Dendritic cell treated with granulocyte-macrophage colony-stimulating factor and Interleukin-4, amounts not matched to agents 40 ng/mL and 50 ng/mL, for 4 days (primary cell): ENCODE measurements at regions not wholly inside any gene's neighbourhood (a gene's known extent, or its start where the extent isn't known, plus 50 kb on each side); places are given as distances from the start of the nearest gene placed in this dataset.

Experiments
- H3K27ac Mint-ChIP-seq: one replicate; pipeline ENCODE4 v1.8.0; 2022; ENCODE audit warnings: mild to moderate bottlenecking, mixed read lengths
- H3K27me3 Mint-ChIP-seq: one replicate; pipeline ENCODE4 v1.8.0; 2022; ENCODE audit warnings: mild to moderate bottlenecking, mixed read lengths
- H3K36me3 Mint-ChIP-seq: one replicate; pipeline ENCODE4 v1.8.0; 2022; ENCODE audit warnings: low read depth, mixed read lengths
- H3K4me1 Mint-ChIP-seq: one replicate; pipeline ENCODE4 v1.8.0; 2022; ENCODE audit warnings: low read depth, mixed read lengths
- H3K4me3 Mint-ChIP-seq: one replicate; pipeline ENCODE4 v1.8.0; 2022; ENCODE audit warnings: mild to moderate bottlenecking, moderate library complexity, mixed read lengths
- H3K9me3 Mint-ChIP-seq: one replicate; pipeline ENCODE4 v1.8.0; 2022; ENCODE audit warnings: mixed read lengths
- intact Hi-C: fragments of 100-400 bp; cut with micrococcal nuclease; formaldehyde crosslinking; loops from one replicate; pipeline ENCODE4 v1.15.0; 2022

GRCh38 chr1:4207842-4208692 is 308.0 kb upstream of the C1orf174 start:
- Mint-ChIP-seq H3K9me3 (peaks cover 26% of the 10 kb centered on the region), H3K36me3 (no peaks in the 10 kb centered on the region), H3K4me3 (no peak overlapping the region), H3K27me3 (no peaks in the 10 kb centered on the region), H3K27ac (no peak overlapping the region), H3K4me1 (no peaks in the 10 kb centered on the region)
- intact Hi-C loops = no loop called here

GRCh38 chr1:4210043-4210442 is 310.0 kb upstream of the C1orf174 start:
- no peaks in the 10 kb centered on the region for H3K36me3 Mint-ChIP-seq
- no peaks in the 10 kb centered on the region for H3K4me1 Mint-ChIP-seq
- intact Hi-C loops = no loop called here
- H3K4me3 Mint-ChIP-seq = no peak overlapping the region
- H3K27me3 Mint-ChIP-seq = no peaks in the 10 kb centered on the region
- no peak overlapping the region for H3K27ac Mint-ChIP-seq
- peaks cover 8% of the 10 kb centered on the region for H3K9me3 Mint-ChIP-seq

GRCh38 chr1:4212796-4213195 is 312.7 kb upstream of the C1orf174 start:
- no peaks in the 10 kb centered on the region for H3K27me3 Mint-ChIP-seq
- no peaks in the 10 kb centered on the region for H3K9me3 Mint-ChIP-seq
- H3K27ac Mint-ChIP-seq = no peak overlapping the region
- no peaks in the 10 kb centered on the region for H3K4me1 Mint-ChIP-seq
- H3K4me3 Mint-ChIP-seq = no peak overlapping the region
- no peaks in the 10 kb centered on the region for H3K36me3 Mint-ChIP-seq
- intact Hi-C loops = no loop called here

- H3K4me1 Mint-ChIP-seq = no peaks in the 10 kb centered on the region
- H3K9me3 Mint-ChIP-seq = no peaks in the 10 kb centered on the region
- no peak overlapping the region for H3K4me3 Mint-ChIP-seq
- no peaks in the 10 kb centered on the region for H3K36me3 Mint-ChIP-seq
- no peaks in the 10 kb centered on the region for H3K27me3 Mint-ChIP-seq
- intact Hi-C loops = no loop called here
- no peak overlapping the region for H3K27ac Mint-ChIP-seq
Measured at GRCh38 chr1:4213366-4213973, 313.4 kb upstream of the C1orf174 start.

GRCh38 chr1:4214826-4215225 is 314.8 kb upstream of the C1orf174 start:
- Mint-ChIP-seq H3K9me3 (no peaks in the 10 kb centered on the region), H3K27me3 (no peaks in the 10 kb centered on the region), H3K27ac (no peak overlapping the region), H3K4me1 (no peaks in the 10 kb centered on the region), H3K36me3 (no peaks in the 10 kb centered on the region), H3K4me3 (no peak overlapping the region)
- intact Hi-C loops = no loop called here

GRCh38 chr1:4215391-4215790 is 315.3 kb upstream of the C1orf174 start:
- no peaks in the 10 kb centered on the region for H3K9me3 Mint-ChIP-seq
- no peak overlapping the region for H3K4me3 Mint-ChIP-seq
- no peaks in the 10 kb centered on the region for H3K36me3 Mint-ChIP-seq
- no peak overlapping the region for H3K27ac Mint-ChIP-seq
- no peaks in the 10 kb centered on the region for H3K4me1 Mint-ChIP-seq
- intact Hi-C loops = no loop called here
- no peaks in the 10 kb centered on the region for H3K27me3 Mint-ChIP-seq

GRCh38 chr1:4216231-4216630 is 316.2 kb upstream of the C1orf174 start:
- Mint-ChIP-seq H3K27me3 (no peaks in the 10 kb centered on the region), H3K4me1 (no peaks in the 10 kb centered on the region), H3K27ac (no peak overlapping the region), H3K9me3 (no peaks in the 10 kb centered on the region), H3K4me3 (no peak overlapping the region), H3K36me3 (no peaks in the 10 kb centered on the region)
- intact Hi-C loops = no loop called here

GRCh38 chr1:4218619-4219018 is 318.5 kb upstream of the C1orf174 start:
- Mint-ChIP-seq H3K27me3 (no peaks in the 10 kb centered on the region), H3K27ac (no peak overlapping the region), H3K4me3 (no peak overlapping the region), H3K9me3 (no peaks in the 10 kb centered on the region), H3K4me1 (no peaks in the 10 kb centered on the region), H3K36me3 (no peaks in the 10 kb centered on the region)
- intact Hi-C loops = no loop called here

GRCh38 chr1:4219111-4219510 is 319.0 kb upstream of the C1orf174 start:
- no peaks in the 10 kb centered on the region for H3K9me3 Mint-ChIP-seq
- H3K27ac Mint-ChIP-seq = no peak overlapping the region

GRCh38 chr1:4219826-4220225 is 319.8 kb upstream of the C1orf174 start:
- no peaks in the 10 kb centered on the region for H3K9me3 Mint-ChIP-seq
- H3K27me3 Mint-ChIP-seq = no peaks in the 10 kb centered on the region
- no peaks in the 10 kb centered on the region for H3K4me1 Mint-ChIP-seq
- H3K4me3 Mint-ChIP-seq = no peak overlapping the region
- H3K27ac Mint-ChIP-seq = no peak overlapping the region
- intact Hi-C loops = no loop called here
- H3K36me3 Mint-ChIP-seq = no peaks in the 10 kb centered on the region

More at GRCh38 chr1:4219111-4219510, 319.0 kb upstream of the C1orf174 start:
- no peaks in the 10 kb centered on the region for H3K4me1 Mint-ChIP-seq
- H3K27me3 Mint-ChIP-seq = no peaks in the 10 kb centered on the region
- intact Hi-C loops = no loop called here
- no peaks in the 10 kb centered on the region for H3K36me3 Mint-ChIP-seq
- H3K4me3 Mint-ChIP-seq = no peak overlapping the region

- no peaks in the 10 kb centered on the region for H3K36me3 Mint-ChIP-seq
- no peaks in the 10 kb centered on the region for H3K4me1 Mint-ChIP-seq
- no peaks in the 10 kb centered on the region for H3K27me3 Mint-ChIP-seq
- H3K9me3 Mint-ChIP-seq = no peaks in the 10 kb centered on the region
- no peak overlapping the region for H3K4me3 Mint-ChIP-seq
- intact Hi-C loops = no loop called here
- H3K27ac Mint-ChIP-seq = no peak overlapping the region
Measured at GRCh38 chr1:4220362-4220761, 320.3 kb upstream of the C1orf174 start.

- no peak overlapping the region for H3K27ac Mint-ChIP-seq
- H3K27me3 Mint-ChIP-seq = no peaks in the 10 kb centered on the region
- intact Hi-C loops = no loop called here
- H3K4me1 Mint-ChIP-seq = no peaks in the 10 kb centered on the region
- no peaks in the 10 kb centered on the region for H3K36me3 Mint-ChIP-seq
- H3K9me3 Mint-ChIP-seq = no peaks in the 10 kb centered on the region
- no peak overlapping the region for H3K4me3 Mint-ChIP-seq
Measured at GRCh38 chr1:4221107-4221506, 321.0 kb upstream of the C1orf174 start.

GRCh38 chr1:4224684-4225467 is 324.8 kb upstream of the C1orf174 start:
- Mint-ChIP-seq H3K36me3 (no peaks in the 10 kb centered on the region), H3K4me3 (no peak overlapping the region), H3K4me1 (no peaks in the 10 kb centered on the region), H3K27me3 (no peaks in the 10 kb centered on the region), H3K27ac (no peak overlapping the region), H3K9me3 (peaks cover 12% of the 10 kb centered on the region)
- intact Hi-C loops = no loop called here

- Mint-ChIP-seq H3K36me3 (no peaks in the 10 kb centered on the region), H3K27me3 (no peaks in the 10 kb centered on the region), H3K4me1 (no peaks in the 10 kb centered on the region), H3K27ac (no peak overlapping the region), H3K4me3 (no peak overlapping the region), H3K9me3 (peaks cover 12% of the 10 kb centered on the region)
- intact Hi-C loops = no loop called here
Measured at GRCh38 chr1:4227986-4228385, 327.9 kb upstream of the C1orf174 start.
